Lower leg skin (tissue), 4 donors: ENCODE measurements at regions not wholly inside any gene's neighbourhood (a gene's known extent, or its start where the extent isn't known, plus 50 kb on each side); places are given as distances from the start of the nearest gene placed in this dataset.
A peak's percentile ranks its signal among the peaks of the same experiment; 100 is the strongest.

ENCODE experiments used
- DNase-seq, 2 donors: peaks; one replicate each; pipeline ENCODE4 v3.0.0-alpha.2; 2019; ENCODE audit warnings: low spot score in 2 of 2
- H3K4me3 ChIP-seq: fragments of 200-600 bp; sonication (generic); 2 replicates; pipeline ENCODE4 v1.5.1; 2017; ENCODE audit warnings: mild to moderate bottlenecking, low read depth; ENCODE audit not compliant: poor library complexity, severe bottlenecking
- POLR2A ChIP-seq, 2 donors: fragments of 450-650 bp; IDR thresholded peaks; one replicate each; pipeline ENCODE4 v1.6.1; 2016 to 2017; ENCODE audit warnings: antibody characterized with exemption in 2 of 2, mild to moderate bottlenecking in 1 of 2, moderate library complexity in 1 of 2
- WGBS, 2 donors: methylation state at CpG; one replicate each; pipeline ENCODE4 v1.1.5; 2018; 5-methylcytosine and 5-hydroxymethylcytosine counted together
- intact Hi-C: fragments of 100-400 bp; cut with DNase I; formaldehyde crosslinking; loops from one replicate; pipeline ENCODE4 v1.15.0; 2023; ENCODE audit warnings: low total_unique reads
- TF ChIP-seq, protein P1 (sequence below), 3 donors: fragments of 450-650 bp; IDR thresholded peaks; one replicate each; pipeline ENCODE4 v1.5.1; 2016; ENCODE audit warnings: antibody characterized with exemption in 3 of 3, mild to moderate bottlenecking in 3 of 3, moderate library complexity in 2 of 3

DNA sequence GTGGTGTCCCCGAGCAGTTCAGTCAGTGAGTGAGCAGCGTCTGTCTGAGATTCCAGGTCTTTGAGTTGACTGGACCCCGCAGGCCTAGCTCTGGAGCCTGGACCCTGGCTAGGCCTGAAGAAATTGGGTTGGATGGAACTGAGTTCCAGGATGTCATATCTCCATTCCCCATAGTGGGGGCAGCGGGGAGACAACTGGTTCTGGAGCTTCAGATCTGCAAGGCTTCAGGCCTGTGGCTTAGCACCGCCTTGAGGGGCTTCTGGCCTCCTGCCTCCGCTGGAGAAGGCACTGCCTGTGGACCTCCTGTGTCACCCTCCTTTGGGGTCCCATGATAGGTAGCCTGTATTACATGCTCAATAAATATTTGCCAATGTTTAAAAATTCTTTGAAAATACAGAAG, 288.4 kb upstream of the ID2 start:
- TF ChIP-seq, protein P1, sequence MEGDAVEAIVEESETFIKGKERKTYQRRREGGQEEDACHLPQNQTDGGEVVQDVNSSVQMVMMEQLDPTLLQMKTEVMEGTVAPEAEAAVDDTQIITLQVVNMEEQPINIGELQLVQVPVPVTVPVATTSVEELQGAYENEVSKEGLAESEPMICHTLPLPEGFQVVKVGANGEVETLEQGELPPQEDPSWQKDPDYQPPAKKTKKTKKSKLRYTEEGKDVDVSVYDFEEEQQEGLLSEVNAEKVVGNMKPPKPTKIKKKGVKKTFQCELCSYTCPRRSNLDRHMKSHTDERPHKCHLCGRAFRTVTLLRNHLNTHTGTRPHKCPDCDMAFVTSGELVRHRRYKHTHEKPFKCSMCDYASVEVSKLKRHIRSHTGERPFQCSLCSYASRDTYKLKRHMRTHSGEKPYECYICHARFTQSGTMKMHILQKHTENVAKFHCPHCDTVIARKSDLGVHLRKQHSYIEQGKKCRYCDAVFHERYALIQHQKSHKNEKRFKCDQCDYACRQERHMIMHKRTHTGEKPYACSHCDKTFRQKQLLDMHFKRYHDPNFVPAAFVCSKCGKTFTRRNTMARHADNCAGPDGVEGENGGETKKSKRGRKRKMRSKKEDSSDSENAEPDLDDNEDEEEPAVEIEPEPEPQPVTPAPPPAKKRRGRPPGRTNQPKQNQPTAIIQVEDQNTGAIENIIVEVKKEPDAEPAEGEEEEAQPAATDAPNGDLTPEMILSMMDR (IDR thresholded peaks at IDR 0.05) = no peak
- TF ChIP-seq POLR2A (IDR thresholded peaks at IDR 0.05) = no peak
- intact Hi-C loops = no loop called here
- DNase-seq = peak in 1 of 2 donors; percentile 49
- H3K4me3 ChIP-seq = no peak overlapping the region
- WGBS, 2 donors = 96 to 99% methylated on average over 6 of the region's 6 CpGs

DNA sequence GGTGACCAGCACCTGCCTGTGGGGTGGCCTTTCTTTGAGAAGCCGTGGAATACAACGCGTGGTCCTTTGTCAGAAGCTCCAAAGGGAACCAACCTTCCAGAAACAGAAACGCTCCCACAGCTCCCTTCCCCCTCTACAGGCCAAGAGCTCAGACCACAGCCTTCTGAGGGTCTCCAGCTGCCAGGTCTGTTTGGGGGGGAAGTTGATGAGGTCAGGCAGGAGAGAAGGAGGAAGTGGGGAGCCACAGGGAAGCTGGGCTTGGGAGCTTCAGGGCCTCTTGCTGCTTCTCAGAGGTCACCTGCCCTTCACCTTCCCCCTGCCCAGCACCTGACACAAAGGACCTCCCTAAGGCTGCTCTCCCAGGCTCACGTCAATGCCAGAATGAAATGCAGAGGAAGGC, 287.7 kb upstream of the ID2 start:
- TF ChIP-seq, protein P1 (IDR thresholded peaks at IDR 0.05) = no peak
- TF ChIP-seq POLR2A (IDR thresholded peaks at IDR 0.05) = no peak
- DNase-seq = peak in 1 of 2 donors; percentile 34
- WGBS, 2 donors = 84 to 87% methylated on average over 5 of the region's 5 CpGs
- intact Hi-C loops = no loop called here
- no peak overlapping the region for H3K4me3 ChIP-seq

DNA sequence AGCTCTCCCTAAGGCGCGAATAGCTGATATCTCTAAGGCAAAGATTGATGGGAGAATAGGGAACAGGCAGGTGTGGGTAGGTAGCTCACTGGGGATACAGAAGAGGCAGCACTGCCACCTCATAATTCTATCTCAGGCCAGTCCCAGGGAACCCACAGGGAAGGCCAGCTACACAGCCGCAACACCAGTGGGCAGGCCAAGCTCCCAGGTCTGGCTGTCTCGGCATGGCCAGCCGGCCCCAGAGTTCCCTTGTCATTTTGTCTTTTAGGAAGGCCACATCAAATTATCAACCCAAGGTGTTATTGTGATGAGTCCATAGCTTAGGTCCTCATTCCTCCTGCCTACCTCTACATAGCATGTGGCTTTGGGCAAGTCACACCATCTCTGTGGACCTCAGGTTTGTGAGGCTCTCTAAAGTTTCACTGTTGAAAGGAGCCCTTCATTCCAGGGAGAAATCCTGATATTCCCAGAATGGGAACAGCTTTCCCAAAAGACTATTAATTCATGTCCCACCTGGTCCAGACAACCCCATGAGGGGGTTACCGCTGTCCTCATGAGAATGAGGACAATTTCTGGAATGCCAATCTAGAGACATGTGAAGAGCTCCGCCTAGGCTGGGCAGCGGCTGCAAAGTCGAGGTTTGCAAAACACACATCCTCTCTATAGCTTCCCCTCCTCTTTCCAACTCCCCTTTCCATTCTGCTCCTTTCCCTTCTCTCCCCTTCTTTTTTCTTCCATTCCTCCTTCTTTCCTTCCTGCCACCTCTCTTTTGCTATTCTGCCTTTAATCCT, 287.1 kb upstream of the ID2 start:
- WGBS, 2 donors = 94 to 97% methylated on average over 8 to 9 of the region's 9 CpGs
- peak in 1 of 2 donors; percentile 25 for DNase-seq
- H3K4me3 ChIP-seq = no peak overlapping the region
- no peak for TF ChIP-seq POLR2A (IDR thresholded peaks at IDR 0.05)
- TF ChIP-seq, protein P1 (IDR thresholded peaks at IDR 0.05) = no peak
- intact Hi-C loops = no loop called here

- WGBS, 2 donors = 69 to 86% methylated on average over 1 of the region's 1 CpG
- intact Hi-C loops = no loop called here
- TF ChIP-seq POLR2A (IDR thresholded peaks at IDR 0.05) = no peak
- no peak overlapping the region for H3K4me3 ChIP-seq
- no peak for DNase-seq
These were observed 286.1 kb upstream of the ID2 start for GRCh38 chr2:8395718-8396117.

DNA sequence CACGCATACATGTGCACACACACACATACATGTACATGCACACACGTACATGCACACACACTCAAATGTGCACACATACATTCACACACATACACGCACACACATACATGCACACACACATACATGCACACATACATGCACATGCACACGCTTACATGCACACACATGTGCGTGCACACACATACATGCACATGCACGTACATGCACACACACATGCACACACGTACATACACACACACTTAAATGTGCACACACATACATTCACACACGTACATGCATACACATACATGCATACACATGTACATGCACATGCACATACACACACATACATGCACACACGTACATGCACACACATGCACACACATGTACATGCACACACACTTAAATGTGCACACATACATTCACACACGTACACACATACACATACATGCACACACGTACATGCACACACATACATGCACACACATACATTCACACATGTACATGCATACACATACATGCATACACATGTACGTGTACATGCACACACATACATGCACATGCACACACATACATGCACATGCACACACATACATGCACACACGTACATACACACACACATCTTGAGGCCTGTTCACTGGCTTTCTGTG, 283.7 kb upstream of the ID2 start:
- peak in 1 of 2 donors; percentile 18 for DNase-seq
- no peak overlapping the region for H3K4me3 ChIP-seq
- 71 to 84% methylated on average over 13 of the region's 13 CpGs for WGBS, 2 donors
- intact Hi-C loops = no loop called here
- TF ChIP-seq POLR2A (IDR thresholded peaks at IDR 0.05) = no peak
- TF ChIP-seq, protein P1 (IDR thresholded peaks at IDR 0.05) = no peak

GRCh38 chr2:8399731-8400130, 282.1 kb upstream of the ID2 start:
- TF ChIP-seq POLR2A (IDR thresholded peaks at IDR 0.05) = no peak
- TF ChIP-seq, protein P1 (IDR thresholded peaks at IDR 0.05) = no peak
- 89% methylated on average over 4 of the region's 4 CpGs for WGBS, 2 donors
- intact Hi-C loops = no loop called here
- DNase-seq = no peak
- H3K4me3 ChIP-seq = no peak overlapping the region
